GM12801 (cell line): ENCODE measurements at regions not wholly inside any gene's neighbourhood (a gene's known extent, or its start where the extent isn't known, plus 50 kb on each side); places are given as distances from the start of the nearest gene placed in this dataset.

Experiments used
- CTCF ChIP-seq: IDR thresholded peaks from one replicate; pipeline ENCODE4 v1.5.1; 2011; ENCODE audit warnings: control low read depth; ENCODE audit not compliant: insufficient read length; ENCODE audit errors: extremely low read depth

DNA sequence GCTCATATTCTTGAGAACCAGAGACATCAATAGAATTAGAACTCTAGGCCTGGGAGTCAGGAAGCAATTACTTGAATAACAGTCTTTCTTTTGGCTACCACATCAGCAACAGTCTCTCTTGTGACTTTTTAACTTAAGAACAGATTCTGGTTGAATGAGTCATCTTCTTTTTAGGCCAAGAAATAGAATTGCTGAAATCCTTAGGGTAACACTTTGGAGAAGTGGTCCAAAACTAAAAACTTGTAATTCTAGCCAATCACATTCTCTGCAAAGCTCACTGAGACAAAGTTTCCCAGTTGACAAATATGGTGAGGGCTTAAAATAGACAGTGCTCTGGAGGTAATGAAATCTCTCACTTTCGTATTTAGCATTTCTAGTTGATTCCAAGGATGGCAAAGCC, 238.0 kb downstream of the SHOX2 start:
- no peak for TF ChIP-seq CTCF

DNA sequence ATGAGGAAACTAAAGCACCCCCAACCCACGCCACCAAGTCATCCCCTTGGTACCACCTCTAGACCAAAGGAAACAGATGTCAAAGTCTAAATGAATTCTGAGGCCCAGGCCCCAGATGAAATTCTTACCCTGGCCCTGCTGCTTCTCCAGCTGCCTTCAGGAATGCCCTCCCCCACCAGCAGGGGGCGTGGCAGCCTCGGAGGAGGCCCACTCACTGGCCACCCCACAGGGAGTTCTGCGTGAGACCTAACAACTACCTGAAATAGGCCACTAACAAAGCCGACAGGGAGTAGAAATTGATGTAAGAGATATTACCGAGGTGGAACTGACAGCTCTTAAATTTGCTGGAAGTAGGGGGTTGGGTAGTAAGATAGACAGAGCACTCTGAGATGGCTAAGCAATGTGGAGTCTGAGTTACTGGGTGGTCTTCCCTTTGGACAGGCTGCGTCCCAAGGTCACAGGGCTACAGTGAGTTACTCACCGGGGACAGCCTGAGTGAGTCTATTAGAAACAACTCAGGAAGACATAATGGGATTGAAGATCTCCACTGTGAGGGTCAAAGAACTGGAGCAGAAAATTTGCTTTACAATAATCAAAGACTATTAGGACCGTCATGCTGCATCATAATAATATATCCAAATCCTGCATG, 240.7 kb downstream of the SHOX2 start:
- no peak for TF ChIP-seq CTCF

DNA sequence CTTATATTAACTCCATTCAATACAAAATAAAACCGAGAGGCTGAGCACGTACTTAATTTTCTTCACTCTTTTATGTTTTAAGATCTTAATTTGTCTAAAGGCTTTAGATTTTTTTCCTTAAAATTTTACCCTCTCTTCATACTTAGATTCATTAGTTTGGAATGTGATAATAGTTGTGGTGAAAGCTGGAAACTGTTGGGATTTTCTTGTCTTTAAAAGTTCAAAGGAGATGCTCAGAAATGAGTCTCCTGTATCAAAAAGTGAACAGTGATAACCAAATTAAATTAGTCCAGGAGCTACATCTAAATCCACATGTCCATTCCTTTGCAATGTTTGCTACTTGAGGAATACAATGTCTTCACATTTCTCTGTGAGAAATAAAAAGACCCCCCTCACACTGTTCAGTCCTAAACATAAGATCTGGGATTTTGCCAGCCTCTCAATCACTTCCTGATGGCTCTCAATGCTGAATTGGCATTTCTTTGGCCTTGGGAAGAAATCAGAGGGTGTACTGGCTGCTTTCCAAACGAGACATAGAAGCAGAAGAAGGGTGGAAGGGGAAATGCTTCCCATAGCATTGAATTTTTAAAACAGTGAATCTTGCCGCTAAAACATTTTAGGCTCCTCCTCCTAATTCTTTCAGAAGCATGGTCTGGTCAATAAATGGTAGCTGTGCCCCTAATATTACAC, 245.0 kb downstream of the SHOX2 start:
- no peak for TF ChIP-seq CTCF

DNA sequence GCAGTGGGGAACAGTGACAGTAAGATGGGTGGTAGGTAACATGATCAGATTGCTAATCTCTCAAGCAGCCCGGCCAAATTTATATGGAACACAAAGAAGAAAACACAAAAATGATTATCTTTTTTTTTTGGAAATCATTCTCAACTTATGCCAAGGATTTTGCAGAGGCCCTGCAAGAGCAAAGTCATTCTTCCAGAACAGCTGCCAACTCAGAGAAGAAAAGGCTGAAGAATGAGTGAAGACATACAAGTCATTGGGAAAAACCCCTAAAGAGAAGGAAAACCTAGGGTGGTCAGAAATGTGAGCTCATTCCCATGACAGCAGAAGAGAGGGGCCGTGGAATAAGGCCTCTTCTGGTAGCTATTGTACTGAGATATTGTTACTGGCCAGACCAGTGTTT, 246.7 kb downstream of the SHOX2 start:
- no peak for TF ChIP-seq CTCF

DNA sequence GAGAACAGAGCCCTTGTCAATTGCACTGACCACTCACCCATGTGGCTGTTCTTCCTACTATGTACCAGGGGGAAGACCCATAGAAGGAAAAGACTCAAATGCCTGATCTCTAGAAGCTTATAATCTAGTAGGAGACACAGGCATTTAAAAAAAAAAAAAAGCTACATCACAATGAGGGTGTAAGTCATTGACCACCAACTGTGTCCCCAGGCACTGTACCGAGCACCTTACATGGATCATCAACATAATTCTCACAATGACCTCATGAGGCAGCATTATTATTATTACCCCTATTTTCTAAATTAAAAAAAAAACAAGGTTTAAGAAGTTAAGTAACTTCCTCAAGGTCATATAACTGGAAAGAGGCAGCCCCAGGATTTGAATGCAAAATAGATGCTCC, 247.4 kb downstream of the SHOX2 start:
- no peak for TF ChIP-seq CTCF

DNA sequence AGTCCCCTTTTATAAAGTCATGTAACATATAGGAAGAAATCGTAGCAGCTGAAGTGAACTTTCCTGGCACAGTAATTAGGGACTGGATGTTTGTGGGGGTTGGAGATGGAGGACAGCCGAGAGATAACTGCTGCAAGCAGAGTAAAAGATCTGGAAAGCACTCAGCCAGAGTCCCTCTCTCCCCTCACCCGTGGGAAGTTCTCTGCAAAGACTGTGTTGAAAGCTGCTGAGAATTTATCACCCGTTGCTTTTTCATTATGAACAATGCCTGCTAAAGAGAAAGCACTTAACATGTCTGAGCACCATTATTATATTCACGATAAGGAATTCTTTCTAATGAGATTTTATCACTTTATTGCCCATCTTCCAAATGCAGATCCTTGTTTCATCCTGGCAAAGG, 248.8 kb downstream of the SHOX2 start:
- no peak for TF ChIP-seq CTCF

GRCh38 chr3:157856078-157856939, 249.9 kb downstream of the SHOX2 start:
- TF ChIP-seq CTCF, result no peak
